ENCODE measurements at regions not wholly inside any gene's neighbourhood (a gene's known extent, or its start where the extent isn't known, plus 50 kb on each side); places are given as distances from the start of the nearest gene placed in this dataset.

- TF ChIP-seq EZH2phosphoT487 (IDR thresholded peaks at IDR 0.05) (no peak), CTCF (IDR thresholded peaks at IDR 0.05) (no peak), EZH2 (IDR thresholded peaks at IDR 0.05) (no peak)
Observed at GRCh38 chr5:111676466-111676865, 80.5 kb downstream of the NREP start.
